MV-4-11 (cell line): ENCODE measurements at regions not wholly inside any gene's neighbourhood (a gene's known extent, or its start where the extent isn't known, plus 50 kb on each side); places are given as distances from the start of the nearest gene placed in this dataset.
A peak's percentile ranks its signal among the peaks of the same experiment; 100 is the strongest.

Source experiments
- DNase-seq: peaks from one replicate; lab custom pipeline; 2025; lab: John Stamatoyannopoulos, UW

GRCh38 chr10:128617532-128617931 is 491.3 kb upstream of the MKI67 start:
- DNase-seq = no peak

DNA sequence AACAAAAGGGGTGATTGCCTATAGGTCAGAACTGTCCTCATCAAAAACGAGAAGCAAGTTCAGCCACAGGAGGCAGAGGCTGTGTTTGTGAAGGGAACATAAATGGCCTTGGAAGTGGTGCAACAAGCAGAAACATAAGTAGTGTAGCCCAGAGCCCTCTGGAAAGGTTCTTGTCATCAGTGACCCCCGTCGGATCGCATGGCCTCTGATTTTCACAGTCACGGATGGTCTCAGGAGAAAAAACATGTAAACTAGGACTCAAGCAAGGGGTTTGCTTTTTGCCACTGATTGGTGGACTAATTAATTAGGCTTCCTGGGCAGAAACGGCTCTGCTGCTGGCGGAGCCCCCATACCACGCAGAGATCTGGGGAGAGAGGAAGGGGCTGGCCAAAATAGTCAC is 496.5 kb upstream of the MKI67 start:
- DNase-seq = no peak

- DNase-seq = no peak
Measured at GRCh38 chr10:128623776-128624175, 497.6 kb upstream of the MKI67 start.

DNA sequence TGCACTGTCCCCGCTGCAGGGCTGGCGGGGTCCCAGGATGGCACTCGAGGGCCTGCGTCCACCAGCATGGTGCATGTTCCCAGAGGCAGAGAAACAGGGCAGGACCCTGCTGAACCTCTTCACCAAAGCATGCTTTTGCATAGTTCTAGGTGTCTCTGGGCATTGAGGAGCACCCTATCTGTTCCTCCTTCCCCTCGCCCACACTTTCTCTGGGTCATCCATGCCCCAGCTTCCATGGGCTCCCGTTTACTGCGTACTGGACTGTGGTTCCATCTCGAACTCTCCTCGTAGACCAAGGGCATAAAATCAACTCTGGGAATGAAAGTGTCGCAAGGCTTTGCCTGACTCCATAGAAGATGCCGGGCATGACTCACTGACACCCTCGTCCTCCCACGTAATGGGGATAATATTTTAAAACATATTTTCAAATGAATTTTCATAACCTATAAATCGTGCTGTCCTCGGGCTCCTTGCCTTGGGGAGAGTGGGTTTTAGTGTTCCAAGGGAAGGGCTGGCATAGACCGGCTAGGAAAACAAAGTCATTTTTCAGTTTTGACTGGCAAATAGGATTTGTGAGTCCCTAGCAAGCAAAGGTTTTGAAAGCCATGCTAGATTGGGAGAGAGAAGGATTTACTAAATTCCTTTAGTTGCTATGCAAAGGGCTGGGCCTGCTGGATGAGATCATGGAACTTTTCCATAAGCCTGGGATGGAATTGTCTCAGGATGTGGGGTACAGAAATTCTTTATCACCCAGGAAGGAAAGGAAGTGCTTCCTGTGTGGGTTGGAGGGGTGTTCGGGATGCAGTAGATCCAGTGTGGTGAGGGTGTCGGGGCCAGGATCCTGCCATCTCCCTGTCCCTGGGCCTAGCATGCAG is 498.7 kb upstream of the MKI67 start:
- DNase-seq = no peak

GRCh38 chr10:128625926-128626325 is 499.7 kb upstream of the MKI67 start:
- DNase-seq = no peak

- no peak for DNase-seq
Measured at GRCh38 chr10:128626397-128627000, 500.3 kb upstream of the MKI67 start.

DNA sequence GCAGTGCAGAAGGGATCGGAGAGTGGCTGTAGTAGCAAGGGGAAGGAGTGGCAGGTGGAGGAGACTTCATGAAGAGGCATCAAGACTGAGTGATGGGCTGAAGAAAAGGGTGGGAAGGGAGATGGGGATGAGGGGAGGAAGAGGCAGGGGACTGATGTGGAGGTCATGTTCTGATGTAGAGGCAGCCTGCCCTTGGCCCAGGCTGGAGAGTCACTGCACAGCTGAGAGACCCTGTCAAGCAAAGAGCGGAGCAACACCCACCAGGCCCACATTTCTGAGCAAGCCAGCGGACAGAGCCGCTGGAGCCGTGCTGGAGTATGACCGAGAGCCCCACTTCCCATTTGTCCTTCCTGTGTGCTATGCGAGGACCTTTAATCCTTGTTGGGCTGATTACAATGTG is 501.6 kb upstream of the MKI67 start:
- no peak for DNase-seq

DNA sequence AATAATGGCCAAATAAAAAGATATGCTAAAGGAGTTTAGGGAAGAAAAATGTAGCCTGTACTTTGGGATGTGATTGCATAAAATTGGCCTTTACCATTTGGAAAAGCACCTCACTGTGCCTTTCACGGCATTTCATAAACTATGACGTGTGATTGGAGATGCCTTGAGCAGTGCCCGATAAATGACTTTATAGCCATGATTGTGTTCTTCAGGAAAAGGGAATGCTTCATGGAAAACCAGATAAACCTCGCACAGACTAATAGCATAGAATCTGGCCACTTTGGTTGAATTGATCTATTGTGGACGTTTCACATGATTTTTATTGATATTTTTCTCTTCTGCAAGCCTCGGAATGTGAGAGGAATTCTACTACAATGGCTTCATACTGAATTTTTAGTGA is 502.0 kb upstream of the MKI67 start:
- no peak for DNase-seq

DNA sequence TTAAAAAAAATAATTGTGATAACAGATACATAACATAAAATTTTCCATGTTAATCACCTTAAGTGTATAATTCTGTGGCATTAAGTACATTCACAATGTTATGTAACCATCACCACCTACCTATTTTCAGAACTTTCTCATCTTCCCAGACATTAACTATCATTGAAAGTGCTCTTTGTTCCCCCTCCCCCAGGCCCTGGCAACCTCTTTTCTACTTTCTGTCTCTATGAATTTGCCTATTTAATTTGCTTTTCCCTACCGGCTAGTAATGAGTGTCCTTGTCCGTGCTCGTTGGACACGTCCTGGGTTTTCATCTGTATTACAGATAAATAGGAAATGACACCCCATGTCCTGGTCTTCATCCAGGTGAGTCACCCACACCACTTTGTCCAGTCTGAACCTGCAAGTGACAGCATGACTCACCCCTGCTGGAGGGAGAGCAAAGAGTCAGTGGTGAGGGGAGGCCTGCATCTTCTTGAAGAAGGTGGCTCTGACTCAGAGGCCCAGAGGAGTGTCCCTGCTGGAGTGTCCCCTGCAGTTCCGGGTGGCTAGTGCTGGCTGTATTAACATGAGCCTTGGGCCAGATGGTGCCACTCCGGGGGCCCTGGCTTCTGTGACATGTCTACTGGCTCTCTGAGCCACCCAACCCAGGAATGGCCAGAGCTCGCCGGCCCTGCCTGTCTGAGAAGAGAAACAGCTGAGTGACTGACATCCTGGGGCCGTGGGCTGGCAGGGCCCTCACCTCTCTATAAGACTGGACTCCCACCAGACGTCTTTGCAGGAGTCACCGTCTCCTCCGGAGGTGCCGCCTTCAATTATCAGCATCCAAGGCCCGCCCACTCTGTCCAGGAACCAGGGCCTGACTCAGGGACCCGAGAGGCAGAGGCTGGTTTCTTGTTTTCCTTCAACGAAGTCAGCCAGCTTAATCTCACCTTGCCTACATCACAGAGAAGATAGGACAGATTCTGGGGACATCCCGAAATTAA is 503.2 kb upstream of the MKI67 start:
- DNase-seq = no peak

- DNase-seq = no peak
Measured at GRCh38 chr10:128630787-128631252, 504.6 kb upstream of the MKI67 start.

- DNase-seq = peak; percentile 38
Measured at GRCh38 chr10:128631801-128632241, 505.6 kb upstream of the MKI67 start.

GRCh38 chr10:128632694-128633093 is 506.5 kb upstream of the MKI67 start:
- no peak for DNase-seq

DNA sequence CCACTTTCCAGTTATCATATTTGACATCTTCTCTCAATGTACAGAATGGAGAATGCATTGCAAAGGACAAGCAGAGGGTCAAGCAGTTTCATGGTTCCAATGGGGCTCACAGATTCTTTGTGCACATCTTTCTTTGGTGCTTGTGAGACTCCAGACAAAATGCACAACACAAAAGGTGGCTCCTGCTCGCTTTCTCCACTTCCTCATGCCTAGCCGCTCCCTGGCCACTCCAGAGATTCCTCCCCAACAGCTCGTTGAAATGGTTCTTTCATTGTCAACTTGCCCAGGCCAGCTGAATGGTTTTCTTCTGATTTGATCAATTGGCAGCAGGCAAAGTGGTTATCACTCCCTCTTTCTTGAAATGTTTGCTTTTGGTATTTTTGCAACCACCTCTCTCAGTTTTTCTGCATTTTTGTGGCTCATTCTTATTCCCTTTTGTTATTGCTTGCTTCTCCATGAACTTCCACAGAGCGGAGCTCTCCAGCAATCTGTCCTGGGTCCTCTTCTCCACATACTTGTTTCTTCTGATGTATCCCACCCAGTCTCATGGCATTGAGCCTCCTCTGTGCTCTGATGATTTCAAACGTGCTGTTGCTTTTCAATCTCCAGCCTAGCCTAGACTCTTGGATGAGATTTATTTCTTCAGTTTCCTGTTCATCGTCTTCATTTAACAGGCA is 507.8 kb upstream of the MKI67 start:
- DNase-seq = no peak

GRCh38 chr10:128642023-128642422 is 515.8 kb upstream of the MKI67 start:
- no peak for DNase-seq

- DNase-seq = no peak
Measured at GRCh38 chr10:128642502-128642901, 516.3 kb upstream of the MKI67 start.

DNA sequence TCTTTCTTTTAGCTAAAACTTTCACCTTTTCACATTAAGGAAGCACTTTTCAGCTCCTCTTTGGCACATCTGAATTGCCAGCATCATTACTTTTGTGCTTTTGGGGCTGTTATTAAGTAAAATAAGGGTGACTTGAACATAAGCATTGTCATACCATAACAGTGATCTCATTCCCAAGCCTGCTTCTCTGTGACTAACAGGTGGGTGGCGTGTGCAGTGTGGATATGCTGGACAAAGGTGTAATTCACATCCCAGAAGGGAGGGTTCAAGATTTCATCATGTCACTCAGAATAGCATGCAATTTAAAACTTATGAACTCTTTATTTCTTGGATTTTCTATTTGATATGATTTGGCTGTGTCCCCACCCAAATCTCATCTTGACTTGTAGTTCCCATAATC is 517.4 kb upstream of the MKI67 start:
- no peak for DNase-seq

DNA sequence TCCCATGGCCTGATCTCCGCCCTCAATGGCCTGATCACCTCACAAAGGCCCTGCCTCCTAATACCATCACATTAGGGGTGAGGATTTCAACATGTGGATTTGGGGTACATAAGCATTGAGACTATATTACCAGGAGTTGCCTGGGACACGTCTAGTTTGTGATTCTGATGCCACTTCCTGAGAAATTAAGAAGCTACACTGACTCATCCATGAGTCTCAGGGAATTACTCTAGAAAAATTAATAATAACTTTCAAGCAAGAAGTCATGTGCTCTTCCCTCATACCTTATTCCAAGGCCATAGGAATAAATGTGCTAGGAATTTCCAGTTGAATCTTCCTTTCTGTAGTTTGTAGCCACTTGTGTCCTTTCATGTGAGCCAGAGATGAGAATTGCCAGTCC is 519.3 kb upstream of the MKI67 start:
- no peak for DNase-seq

DNA sequence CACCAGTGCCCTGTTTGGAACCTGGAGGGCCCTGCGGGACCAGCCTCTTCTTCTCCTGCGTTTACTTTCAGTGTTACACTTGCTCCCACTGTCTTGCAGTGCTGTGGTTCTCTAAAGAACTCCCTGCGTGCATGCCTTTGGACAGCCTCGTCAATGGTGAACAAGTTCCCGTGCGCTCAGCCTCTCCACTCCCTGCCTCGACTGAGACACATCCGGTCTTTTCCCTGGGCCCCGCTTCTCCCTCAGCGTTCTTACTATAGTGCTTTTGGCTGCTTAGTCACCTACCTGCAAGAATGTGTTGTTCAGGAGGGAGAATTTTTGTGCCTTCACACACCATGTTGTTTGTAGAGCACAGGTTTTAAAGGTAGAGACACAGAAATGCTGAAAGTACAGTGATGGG is 520.7 kb upstream of the MKI67 start:
- no peak for DNase-seq

DNA sequence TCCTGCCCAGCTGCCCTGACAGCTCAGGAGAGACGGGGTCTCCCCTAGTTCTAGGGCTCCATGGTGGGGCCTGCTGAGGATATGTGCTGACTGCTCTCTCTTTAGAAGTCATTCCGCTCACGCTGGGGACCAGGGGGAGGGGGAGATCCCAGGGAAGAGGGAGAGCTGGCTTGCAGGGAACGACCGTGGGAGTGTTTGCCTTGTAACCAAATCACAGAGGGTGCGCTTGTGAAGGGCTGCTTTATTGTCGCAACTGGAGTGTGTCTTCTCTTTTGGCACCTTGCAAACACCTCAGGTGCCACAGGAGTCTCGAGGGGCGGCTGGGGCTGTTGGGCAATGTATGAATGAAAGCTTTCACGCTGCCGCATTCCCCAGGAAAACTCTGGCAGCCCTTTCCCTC is 531.3 kb upstream of the MKI67 start:
- DNase-seq = no peak

- DNase-seq = no peak
Measured at GRCh38 chr10:128660726-128661125, 534.5 kb upstream of the MKI67 start.

DNA sequence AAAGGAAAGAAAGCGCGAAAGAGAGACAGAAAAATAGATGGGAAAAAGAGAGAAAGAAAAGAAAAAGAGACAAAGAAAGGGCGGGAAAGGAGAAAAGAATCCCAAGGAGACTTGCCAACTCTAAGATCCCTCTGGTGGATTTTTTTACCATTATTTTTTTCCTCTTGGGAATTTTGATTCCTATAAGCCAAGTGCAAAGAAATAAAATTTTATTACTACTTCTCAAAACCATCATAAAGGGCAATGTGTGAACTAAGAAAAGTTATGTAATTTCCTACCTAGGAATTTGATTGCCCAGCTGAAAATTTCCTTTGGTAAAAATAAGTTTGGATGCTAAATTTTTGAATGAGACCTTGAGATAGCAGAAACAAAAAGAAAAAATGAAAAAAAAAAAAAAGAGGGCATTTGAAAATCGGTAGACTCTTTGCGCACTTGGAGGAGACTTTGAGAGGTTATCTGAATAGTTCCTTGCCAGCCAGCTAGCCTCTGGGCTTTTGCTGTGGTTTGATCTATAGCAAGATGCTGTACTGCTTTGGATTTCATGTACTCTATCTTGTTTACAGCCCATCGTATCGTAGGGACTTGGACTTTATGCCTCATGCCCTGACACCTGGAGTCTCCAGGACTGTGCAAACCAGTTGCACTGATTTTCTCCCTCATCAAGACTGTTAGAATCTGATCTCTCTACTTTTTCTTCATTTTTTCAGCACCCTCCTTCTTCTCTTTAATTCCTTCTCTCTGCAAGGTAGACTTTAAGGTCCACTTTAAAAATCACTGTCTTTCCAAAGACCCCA is 535.4 kb upstream of the MKI67 start:
- no peak for DNase-seq
